Erythroblast (primary cell): ENCODE measurements at regions not wholly inside any gene's neighbourhood (a gene's known extent, or its start where the extent isn't known, plus 50 kb on each side); places are given as distances from the start of the nearest gene placed in this dataset.

ENCODE experiments used
- DNase-seq, 2 experiments: peaks; one replicate each; lab custom pipeline; 2025; lab: John Stamatoyannopoulos, UW
- GATA1 ChIP-seq: IDR thresholded peaks from 2 replicates; pipeline ENCODE4 v1.6.1; 2011; ENCODE audit warnings: low read depth, mild to moderate bottlenecking, control low read depth, low read length, moderate library complexity
- POLR2A ChIP-seq: IDR thresholded peaks from 2 replicates; pipeline ENCODE4 v1.6.1; 2011; ENCODE audit warnings: mild to moderate bottlenecking, low read length

DNA sequence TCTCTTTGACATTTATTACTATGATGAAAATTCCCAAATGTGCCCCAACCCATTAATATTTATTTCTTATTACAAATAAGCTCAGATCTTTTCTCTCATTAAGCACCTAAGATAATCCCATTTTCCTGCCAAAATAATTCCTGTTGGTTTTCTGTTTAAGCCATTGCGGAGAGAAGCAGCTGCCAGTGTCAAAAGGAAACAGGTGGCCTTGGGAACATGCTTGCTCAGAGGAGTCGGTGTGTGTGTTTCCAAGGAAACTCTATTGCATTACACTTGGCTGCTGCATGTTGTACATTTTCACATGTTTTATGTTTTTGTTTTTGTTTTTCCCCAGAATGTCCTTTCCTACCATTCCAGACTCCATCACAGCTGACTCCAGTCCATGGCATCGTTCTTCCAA lies 56.4 kb downstream of the CD24 start:
- TF ChIP-seq GATA1: no peak
- no peak for TF ChIP-seq POLR2A
- DNase-seq: no peak

DNA sequence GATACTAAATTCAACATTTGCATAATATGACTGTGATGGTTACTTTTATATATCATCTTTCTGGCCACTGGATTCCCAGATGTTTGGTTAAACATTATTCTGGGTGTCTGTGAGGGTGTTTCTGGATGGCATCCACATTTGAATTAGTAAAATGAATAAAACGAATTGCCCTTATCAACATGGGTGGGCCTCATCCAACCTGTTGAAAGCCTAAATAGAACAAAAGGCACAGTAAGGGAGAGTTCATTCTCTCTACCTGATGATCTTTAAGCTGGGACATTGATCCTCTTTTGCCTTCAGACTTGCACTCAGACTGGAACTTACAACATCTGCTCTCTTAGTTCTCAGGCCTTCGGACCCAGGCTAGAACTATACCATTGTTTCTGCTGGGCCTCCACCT lies 57.6 kb downstream of the CD24 start:
- DNase-seq: no peak
- TF ChIP-seq POLR2A (no peak), GATA1 (no peak)

DNA sequence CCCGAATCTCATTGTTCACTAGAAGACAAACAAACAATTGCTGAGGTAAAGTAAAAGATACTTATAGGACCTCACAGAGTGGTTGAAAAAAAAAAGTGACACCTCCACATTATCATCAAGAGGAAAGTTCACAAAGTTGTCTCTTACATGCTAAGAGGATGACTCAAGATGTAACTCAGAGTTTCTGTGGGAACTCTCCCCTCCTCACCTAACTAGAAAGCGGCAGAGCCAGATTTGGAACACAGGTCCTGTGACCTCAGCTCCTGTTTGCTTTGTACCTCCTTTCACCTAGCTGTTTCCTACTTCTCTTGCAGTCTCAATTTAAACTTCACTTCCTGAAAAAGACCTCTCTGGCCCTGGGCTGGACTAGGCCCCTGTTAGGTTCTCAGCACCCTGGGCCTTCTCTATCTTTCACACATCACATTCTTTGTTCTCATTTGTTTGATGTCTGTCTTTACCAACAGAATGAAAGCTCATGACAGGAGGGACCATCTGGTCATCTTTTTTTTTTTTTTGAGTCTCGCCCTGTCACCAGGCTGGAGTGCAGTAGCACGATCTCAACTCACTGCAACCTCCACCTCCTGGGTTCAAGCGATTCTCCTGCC lies 60.8 kb downstream of the CD24 start:
- TF ChIP-seq GATA1: no peak
- TF ChIP-seq POLR2A: no peak

DNA sequence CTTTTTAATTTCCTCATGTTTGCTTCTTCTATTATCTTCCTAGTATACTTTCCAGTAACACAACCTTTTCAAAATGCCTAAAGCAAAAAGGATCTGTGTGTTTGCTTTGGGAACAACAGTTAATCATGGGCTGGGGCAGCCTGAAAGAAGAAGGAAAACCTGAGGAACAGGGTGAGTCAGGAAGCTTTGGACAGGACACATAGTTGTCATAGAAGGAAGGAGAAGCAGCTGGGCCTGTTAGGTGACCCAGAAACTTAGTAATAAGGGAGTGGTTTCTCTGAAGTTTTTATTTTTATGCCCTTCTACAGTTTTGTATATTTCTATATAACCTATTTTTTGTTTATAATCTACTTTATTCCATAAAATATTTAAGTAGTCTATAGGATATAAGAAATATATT lies 61.4 kb downstream of the CD24 start:
- no peak for TF ChIP-seq POLR2A
- TF ChIP-seq GATA1: no peak
- DNase-seq: no peak

More for the DNA sequence above, 60.8 kb downstream of the CD24 start:
- DNase-seq: no peak

DNA sequence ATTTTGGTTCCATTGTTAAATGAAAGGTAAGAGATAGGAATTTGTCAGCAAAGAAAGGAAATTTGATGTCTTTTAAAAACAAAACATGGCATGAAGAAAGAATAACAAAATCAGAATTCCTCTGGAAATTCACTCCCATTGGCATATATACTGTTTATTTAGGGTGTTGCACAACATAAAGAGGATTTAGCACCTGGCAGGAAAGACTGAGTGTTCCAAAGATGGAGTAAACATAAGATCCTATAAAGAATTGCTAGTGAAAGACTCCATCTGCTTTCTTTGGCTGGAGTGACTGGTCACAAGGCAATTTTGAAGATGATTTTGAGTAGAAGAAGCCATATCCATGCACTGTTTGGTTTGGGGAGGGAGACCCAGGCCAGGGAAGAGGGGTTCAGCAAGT lies 62.4 kb downstream of the CD24 start:
- no peak for DNase-seq
- no peak for TF ChIP-seq GATA1
- no peak for TF ChIP-seq POLR2A

DNA sequence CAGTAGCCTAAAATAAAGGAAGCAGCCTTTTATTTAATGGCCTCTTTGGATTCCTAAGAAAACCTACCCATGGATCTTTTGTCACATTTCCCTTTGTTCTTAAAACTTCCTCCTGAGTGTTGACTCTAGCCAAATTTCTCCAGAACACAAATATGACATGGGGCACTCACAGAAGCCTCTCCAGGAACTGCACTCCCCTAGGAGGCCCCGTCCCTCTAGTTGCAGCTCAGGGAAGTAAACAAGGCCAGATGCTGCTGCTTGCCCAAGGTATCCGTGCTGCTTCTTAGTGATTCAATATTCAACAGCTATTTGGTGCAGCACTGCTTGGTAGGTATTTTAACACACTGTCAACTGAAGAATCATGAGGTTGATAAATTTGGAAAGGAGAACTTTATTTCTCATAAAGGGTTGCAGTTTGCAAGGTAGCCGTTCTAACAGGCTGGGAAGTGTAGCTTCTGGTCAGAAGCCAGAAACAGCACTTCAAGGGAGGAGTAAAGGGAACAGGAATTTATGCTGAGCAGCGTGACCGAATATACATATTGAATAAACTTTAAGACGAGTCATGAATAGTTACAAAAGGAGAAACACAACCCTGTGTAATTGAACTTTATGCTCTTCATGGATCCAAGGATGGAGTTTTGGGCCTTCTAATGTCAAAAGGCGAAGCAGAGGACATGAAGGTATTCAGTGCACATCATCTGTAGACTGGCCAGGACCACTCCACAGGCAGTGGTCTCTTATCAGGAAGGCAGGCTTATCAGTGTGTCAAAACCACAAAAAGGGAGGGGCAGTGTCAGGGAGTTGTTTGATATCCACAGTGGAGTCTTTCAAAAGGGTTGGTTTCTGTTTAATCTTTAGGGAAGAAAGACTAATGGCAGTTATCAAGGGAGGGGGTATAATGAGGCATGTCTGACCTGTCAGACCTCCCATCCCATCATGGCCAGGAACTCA lies 63.3 kb downstream of the CD24 start:
- TF ChIP-seq POLR2A: no peak
- TF ChIP-seq GATA1: no peak
- DNase-seq: peak; percentile 6 to 58

DNA sequence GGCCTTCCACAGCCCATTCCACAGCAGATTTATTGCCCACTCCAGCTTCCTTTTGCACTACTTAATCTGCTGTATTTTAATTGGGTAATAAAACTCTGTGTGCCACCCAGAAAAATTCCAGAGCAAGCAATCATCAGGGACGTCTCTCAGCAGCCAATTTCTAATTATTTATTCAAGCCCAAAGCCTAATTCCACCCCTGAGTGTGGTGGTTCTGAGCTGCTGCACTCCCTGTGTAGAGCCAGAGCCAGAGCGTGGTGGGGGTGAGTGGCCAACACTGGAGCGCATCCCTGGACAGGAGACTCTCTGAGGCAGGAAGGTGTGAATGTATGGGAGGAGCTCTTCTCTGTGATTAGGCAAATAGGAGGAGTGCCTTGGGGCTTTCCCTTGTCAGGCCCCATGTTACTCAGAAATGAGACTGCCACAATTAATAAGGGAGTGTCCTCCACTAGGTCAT lies 66.1 kb downstream of the CD24 start:
- no peak for DNase-seq
- TF ChIP-seq POLR2A: no peak
- no peak for TF ChIP-seq GATA1

DNA sequence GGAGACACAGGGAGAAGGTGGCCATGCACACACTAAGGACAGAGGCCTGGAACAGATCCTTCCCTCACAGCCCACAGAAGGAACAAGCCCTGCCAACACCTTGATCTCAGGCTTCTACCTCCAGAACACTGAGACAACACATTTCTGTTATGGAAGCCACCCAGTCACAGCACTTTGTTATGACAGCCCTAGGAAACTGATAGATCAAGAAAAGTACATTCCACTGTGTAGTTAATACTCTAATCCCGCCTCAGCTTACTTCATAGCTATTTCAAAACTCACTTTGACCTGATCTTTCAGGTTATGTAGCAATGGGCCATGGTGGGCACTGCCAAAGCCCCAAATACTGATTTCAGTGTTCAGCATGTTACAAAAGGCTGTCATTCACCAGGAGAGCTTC lies 66.8 kb downstream of the CD24 start:
- TF ChIP-seq GATA1: no peak
- DNase-seq: no peak

DNA sequence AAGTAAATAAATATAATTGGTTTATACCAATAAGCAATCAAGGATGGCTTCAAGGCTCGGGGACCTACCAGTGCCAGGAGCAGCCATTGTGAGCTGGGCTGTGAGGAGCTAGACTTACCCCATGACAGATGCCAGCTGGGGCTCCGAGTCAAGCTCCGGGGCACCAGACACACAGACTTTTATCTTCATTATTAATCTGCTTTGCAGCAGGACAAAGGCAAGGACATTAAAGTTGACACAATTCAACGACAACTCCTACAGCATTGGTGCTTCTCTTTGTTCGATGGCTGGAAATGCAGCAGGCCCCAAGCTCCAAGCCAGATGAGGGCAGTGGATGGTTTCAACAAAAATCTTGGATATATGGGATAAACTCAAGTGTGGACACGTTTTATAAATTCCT lies 68.3 kb downstream of the CD24 start:
- DNase-seq: no peak
- TF ChIP-seq POLR2A (no peak), GATA1 (no peak)

DNA sequence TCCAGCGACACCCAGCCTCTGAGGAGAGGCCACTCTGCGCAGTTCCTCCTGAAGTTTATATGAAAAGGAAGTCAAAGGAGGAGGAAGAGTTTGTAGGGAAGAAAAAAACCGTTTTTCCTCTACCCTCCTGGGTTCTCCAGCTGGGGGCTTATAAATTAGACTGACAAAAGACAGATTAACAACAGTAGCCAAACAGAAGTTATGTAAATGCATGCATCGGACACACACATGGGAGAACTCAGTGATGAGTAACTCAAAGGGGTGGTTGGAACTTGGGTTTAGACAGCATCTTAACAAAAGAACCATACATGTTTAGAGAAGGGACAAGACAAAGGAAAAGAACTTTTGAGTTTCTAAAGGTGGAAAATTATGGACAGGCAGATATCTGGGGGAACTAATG lies 71.2 kb downstream of the CD24 start:
- TF ChIP-seq GATA1 (no peak), POLR2A (no peak)
- DNase-seq: no peak

DNA sequence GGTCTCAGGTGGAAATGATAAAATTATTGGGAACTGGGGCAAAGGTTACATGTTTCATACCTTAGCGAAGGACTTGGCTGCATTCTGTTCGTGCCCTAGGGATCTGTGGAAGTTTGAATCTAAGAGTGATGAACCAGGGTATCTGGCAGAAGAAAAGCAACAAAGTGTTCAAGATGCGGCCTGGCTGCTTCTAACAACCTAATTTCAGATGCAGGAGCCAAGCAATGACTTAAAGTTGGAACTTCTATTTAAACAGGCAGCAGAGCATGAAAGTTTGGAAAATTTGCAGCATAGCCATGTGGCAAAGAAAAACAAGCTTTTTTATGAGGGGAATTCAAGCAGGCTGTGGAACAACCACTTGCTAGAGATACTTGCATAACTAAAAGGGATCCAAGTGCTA lies 73.5 kb downstream of the CD24 start:
- TF ChIP-seq POLR2A (no peak), GATA1 (no peak)
- DNase-seq: no peak

DNA sequence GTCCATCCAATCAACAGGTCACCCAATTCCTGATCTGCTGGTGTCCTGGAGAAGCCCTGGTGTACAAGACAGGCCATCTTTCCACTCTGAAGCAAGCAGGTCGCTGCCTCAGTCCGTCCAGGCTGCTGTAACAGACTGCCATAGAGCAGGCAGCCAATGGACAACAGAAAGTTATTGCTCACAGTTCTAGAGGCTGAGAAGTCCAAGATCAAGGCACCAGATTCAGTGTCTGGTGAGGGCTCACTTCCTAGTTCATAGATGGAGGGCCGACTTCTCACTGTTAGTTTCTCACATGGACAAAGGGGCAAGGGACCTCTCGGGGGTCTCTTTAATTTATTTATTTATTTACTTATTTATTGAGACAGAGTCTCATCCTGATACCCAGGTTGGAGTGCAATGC lies 74.8 kb downstream of the CD24 start:
- TF ChIP-seq POLR2A: no peak

DNA sequence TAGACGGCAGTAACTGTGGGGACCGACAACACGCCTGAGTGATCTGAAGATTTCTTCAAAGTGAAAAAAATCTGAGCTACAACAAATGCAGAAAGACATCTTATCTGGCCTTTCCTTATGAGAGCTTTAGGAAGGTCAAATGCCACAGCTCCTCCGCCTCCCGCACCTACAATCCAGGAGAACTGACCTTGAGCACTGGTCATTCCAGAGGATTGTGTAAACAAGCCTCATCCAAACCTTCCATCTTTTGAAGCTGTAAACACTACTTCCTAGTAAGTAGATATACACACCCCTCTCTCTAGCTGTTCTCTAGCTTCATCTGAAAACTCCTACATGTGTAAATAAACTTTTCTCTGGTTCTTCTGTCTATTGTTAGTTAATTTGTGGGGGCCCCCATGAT lies 76.9 kb downstream of the CD24 start:
- TF ChIP-seq POLR2A (no peak), GATA1 (no peak)
- no peak for DNase-seq

More for the DNA sequence above, 74.8 kb downstream of the CD24 start:
- DNase-seq: no peak

DNA sequence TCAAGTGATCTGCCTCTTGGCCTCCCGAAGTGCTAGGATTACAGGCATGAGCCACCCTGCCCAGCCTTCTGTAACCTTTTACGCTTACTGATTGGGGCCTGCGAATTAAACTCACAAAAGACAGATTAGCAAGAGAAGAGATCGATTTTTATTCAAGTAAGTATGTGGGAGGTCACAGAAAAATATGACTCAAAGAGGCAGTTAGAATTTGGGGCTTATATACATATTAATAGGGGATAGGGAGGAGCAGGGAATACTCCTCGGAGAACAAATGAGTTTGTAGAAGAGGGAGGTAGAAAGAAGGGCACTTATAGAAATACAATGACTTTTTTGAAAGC lies 78.9 kb downstream of the CD24 start:
- no peak for DNase-seq
- TF ChIP-seq GATA1 (no peak), POLR2A (no peak)
